ENCODE measurements at regions not wholly inside any gene's neighbourhood (a gene's known extent, or its start where the extent isn't known, plus 50 kb on each side); places are given as distances from the start of the nearest gene placed in this dataset.

DNA sequence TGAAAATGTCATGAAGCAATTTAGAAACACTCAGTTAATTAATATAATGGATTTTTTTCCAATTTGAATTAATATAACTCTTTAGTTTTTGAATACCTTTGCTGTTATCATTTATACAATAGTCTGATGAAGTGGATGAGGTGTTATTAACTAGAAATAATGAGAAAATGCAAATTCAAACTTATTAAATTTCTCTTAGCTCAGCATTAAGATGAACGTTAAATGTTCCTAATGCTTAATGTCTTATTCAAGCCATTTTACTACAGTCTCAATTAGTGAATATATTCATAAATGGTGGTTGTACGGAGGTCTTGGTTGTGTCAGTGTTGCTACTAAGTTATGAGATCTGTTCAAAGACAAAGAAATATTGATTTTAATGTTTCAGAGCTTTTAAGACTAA, 186.3 kb downstream of the DTHD1 start:
- DNase-seq = no peak
- TF ChIP-seq POLR2A (IDR thresholded peaks at IDR 0.05; ENCODE audit: low read length) (no peak), GATA1 (IDR thresholded peaks at IDR 0.05; ENCODE audit: low read depth, low read length) (no peak)

DNA sequence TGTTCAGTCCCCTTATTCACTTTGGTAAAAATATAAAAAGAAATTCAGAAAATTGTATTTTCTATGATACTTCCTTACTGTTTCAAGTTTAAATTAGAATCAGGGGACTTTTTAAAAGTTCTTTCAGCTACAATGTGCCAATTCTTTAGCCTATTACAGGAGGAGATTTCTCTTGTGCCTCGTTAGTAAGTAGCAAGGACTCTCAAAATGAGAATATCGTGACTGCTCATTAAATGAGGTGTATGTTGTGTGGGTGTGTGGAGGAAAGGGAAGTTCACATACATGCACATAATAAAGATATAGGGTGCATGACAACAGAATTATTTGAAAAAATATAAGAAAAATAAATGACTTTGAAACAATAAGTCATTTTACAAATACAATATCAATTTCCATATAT, 190.5 kb downstream of the DTHD1 start:
- no peak for TF ChIP-seq POLR2A (IDR thresholded peaks at IDR 0.05; ENCODE audit: low read length)
- no peak for TF ChIP-seq GATA1 (IDR thresholded peaks at IDR 0.05; ENCODE audit: low read depth, low read length)
- no peak for DNase-seq

DNA sequence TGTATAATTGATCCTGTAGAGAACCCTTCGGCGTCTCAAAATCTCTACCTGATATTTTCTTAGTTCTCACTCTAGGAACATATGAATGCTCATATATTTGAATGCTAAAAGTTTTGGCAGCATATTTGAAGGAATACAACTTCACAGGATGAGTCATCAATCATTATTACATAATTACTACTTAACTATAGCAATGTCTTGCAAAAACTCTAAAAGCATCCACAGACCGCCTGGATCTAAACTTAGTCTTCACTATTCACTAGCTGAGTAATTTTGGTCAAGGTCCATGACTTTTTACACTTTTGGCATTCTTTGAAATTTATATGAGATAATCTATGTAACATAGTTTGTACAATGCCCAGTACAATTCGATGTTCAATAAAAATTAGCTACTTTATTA, 194.7 kb downstream of the DTHD1 start:
- TF ChIP-seq POLR2A (IDR thresholded peaks at IDR 0.05; ENCODE audit: low read length) (no peak), GATA1 (IDR thresholded peaks at IDR 0.05; ENCODE audit: low read depth, low read length) (no peak)
- DNase-seq = no peak

GRCh38 chr4:36477861-36478260, 196.4 kb downstream of the DTHD1 start:
- no peak for DNase-seq
- TF ChIP-seq GATA1 (IDR thresholded peaks at IDR 0.05; ENCODE audit: low read depth, low read length) (no peak), POLR2A (IDR thresholded peaks at IDR 0.05; ENCODE audit: low read length) (no peak)

- TF ChIP-seq POLR2A (IDR thresholded peaks at IDR 0.05; ENCODE audit: low read length) (no peak), GATA1 (IDR thresholded peaks at IDR 0.05; ENCODE audit: low read depth, low read length) (no peak)
- DNase-seq = no peak
Observed at GRCh38 chr4:36485885-36486284, 204.5 kb downstream of the DTHD1 start.

DNA sequence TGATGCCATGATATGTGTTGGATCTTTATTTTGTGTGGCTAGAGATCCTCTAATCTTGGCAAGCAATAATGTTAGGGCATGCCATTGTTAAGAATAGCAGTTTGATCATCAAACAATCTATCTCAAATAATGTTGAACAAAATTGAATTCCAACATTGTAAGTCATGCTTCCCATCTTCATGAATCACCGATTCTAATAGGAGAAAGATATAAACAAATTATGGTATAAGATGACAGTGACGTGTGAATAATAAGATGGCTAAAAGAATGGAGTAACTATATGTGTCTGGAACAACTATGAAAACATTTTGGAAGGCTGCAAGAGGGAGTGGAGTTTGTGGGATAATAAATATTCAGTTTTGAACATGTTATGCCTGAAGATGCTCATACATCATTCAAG, 208.4 kb downstream of the DTHD1 start:
- no peak for TF ChIP-seq GATA1 (IDR thresholded peaks at IDR 0.05; ENCODE audit: low read depth, low read length)
- TF ChIP-seq POLR2A (IDR thresholded peaks at IDR 0.05; ENCODE audit: low read length) = no peak
- DNase-seq = no peak

DNA sequence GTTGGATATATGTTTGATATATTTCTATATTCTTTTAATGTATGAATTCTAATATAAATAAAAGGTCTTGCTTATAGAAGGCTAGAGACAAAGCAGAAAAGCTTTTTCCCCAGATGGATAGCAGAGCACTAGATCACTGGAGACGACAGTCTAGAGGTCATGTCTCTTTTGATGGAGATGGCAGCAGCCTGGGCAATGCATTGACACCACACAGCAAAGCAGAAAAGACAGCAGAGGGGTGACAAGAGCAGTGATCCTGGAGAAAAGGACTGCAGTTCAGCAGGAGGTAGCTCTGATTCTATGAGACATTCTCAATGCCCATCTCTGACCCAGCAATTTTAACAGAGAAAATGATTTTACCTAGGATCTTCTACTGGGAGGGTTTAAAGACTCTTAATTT, 210.6 kb downstream of the DTHD1 start:
- TF ChIP-seq POLR2A (IDR thresholded peaks at IDR 0.05; ENCODE audit: low read length) = no peak
- no peak for TF ChIP-seq GATA1 (IDR thresholded peaks at IDR 0.05; ENCODE audit: low read depth, low read length)
- DNase-seq = no peak

- TF ChIP-seq GATA1 (IDR thresholded peaks at IDR 0.05; ENCODE audit: low read depth, low read length) (no peak), POLR2A (IDR thresholded peaks at IDR 0.05; ENCODE audit: low read length) (no peak)
- DNase-seq = no peak
Observed at GRCh38 chr4:36492590-36492989, 211.2 kb downstream of the DTHD1 start.

DNA sequence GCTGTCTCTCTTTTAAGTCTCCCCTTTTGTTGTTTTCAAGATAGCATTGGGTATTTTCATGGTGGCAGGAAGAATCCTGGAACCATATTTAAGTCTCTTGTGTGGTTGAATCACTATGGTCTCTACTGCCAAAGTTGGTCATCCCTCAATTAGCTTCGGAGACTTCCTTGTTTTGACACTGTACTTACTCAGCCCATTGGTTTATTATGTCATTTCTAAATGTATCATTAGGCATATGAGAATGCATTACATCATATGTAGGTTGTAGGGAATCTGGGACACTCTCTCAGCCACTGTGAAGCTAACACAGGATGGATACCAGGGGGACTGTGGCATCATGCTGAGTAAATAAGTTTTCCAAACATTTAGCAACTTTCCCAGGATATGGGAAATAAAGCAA, 211.8 kb downstream of the DTHD1 start:
- DNase-seq = no peak
- TF ChIP-seq GATA1 (IDR thresholded peaks at IDR 0.05; ENCODE audit: low read depth, low read length) = no peak
- TF ChIP-seq POLR2A (IDR thresholded peaks at IDR 0.05; ENCODE audit: low read length) = no peak

- TF ChIP-seq GATA1 (IDR thresholded peaks at IDR 0.05; ENCODE audit: low read depth, low read length) (no peak), POLR2A (IDR thresholded peaks at IDR 0.05; ENCODE audit: low read length) (no peak)
- no peak for DNase-seq
Observed at GRCh38 chr4:36494016-36494415, 212.6 kb downstream of the DTHD1 start.

DNA sequence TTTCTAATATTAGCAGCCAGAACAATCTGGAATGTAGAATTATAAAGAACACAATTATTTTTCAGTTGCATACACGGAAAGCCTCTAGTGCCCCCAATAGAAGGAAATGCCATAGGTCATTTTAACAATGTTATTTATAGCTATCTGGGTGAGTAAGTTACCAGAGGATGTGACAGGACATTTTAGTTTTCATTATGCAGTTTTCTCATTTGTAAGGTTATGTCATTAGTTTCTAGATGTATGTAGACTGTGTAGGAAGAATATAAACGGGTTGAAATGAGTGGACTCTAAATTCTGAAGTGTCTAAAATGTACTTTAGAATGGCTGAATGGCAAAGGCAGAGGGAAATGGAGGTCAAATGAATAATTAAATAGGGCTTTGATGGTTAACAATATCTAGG, 213.3 kb downstream of the DTHD1 start:
- no peak for DNase-seq
- TF ChIP-seq POLR2A (IDR thresholded peaks at IDR 0.05; ENCODE audit: low read length) (no peak), GATA1 (IDR thresholded peaks at IDR 0.05; ENCODE audit: low read depth, low read length) (no peak)

- DNase-seq = no peak
- TF ChIP-seq POLR2A (IDR thresholded peaks at IDR 0.05; ENCODE audit: low read length) (no peak), GATA1 (IDR thresholded peaks at IDR 0.05; ENCODE audit: low read depth, low read length) (no peak)
Observed at GRCh38 chr4:36502350-36502749, 220.9 kb downstream of the DTHD1 start.

- TF ChIP-seq POLR2A (IDR thresholded peaks at IDR 0.05; ENCODE audit: low read length) = no peak
- no peak for TF ChIP-seq GATA1 (IDR thresholded peaks at IDR 0.05; ENCODE audit: low read depth, low read length)
- DNase-seq = no peak
Observed at GRCh38 chr4:36508394-36508793, 227.0 kb downstream of the DTHD1 start.

- TF ChIP-seq POLR2A (IDR thresholded peaks at IDR 0.05; ENCODE audit: low read length) = no peak
- no peak for TF ChIP-seq GATA1 (IDR thresholded peaks at IDR 0.05; ENCODE audit: low read depth, low read length)
- no peak for DNase-seq
Observed at GRCh38 chr4:36509845-36510244, 228.4 kb downstream of the DTHD1 start.

GRCh38 chr4:36511785-36512184, 230.4 kb downstream of the DTHD1 start:
- no peak for DNase-seq
- no peak for TF ChIP-seq POLR2A (IDR thresholded peaks at IDR 0.05; ENCODE audit: low read length)

- TF ChIP-seq GATA1 (IDR thresholded peaks at IDR 0.05; ENCODE audit: low read depth, low read length) (no peak), POLR2A (IDR thresholded peaks at IDR 0.05; ENCODE audit: low read length) (no peak)
- no peak for DNase-seq
Observed at GRCh38 chr4:36516522-36517095, 235.2 kb downstream of the DTHD1 start.
